RPMI8226 (cell line): ENCODE measurements at regions not wholly inside any gene's neighbourhood (a gene's known extent, or its start where the extent isn't known, plus 50 kb on each side); places are given as distances from the start of the nearest gene placed in this dataset.
"Not testable (repeated sequence)": the region's sequence is repeated elsewhere in the genome, so short reads cannot be mapped to it uniquely, and the experiment has no call there.

Source experiments
- DNase-seq: peaks from one replicate; pipeline ENCODE4 v3.0.0-alpha.2; 2015

- no peak for DNase-seq
Observed at GRCh38 chr13:88739195-88739594, 1068.0 kb downstream of the SLITRK5 start.

GRCh38 chr13:88744289-88744688 lies 1073.1 kb downstream of the SLITRK5 start:
- DNase-seq, result no peak

- no peak for DNase-seq
Observed at GRCh38 chr13:88745011-88745410, 1073.8 kb downstream of the SLITRK5 start.

- no peak for DNase-seq
Observed at GRCh38 chr13:88752041-88752440, 1080.9 kb downstream of the SLITRK5 start.

- DNase-seq, result no peak
Observed at GRCh38 chr13:88754141-88754540, 1083.0 kb downstream of the SLITRK5 start.

GRCh38 chr13:88761145-88761544 lies 1090.0 kb downstream of the SLITRK5 start:
- no peak for DNase-seq

- no peak for DNase-seq
Observed at GRCh38 chr13:88764103-88764502, 1092.9 kb downstream of the SLITRK5 start.

GRCh38 chr13:88800505-88800904 lies 1129.3 kb downstream of the SLITRK5 start:
- DNase-seq, result no peak

- DNase-seq, result no peak
Observed at GRCh38 chr13:88801361-88801760, 1130.2 kb downstream of the SLITRK5 start.

GRCh38 chr13:88802886-88803285 lies 1131.7 kb downstream of the SLITRK5 start:
- DNase-seq, result no peak

GRCh38 chr13:88806438-88806837 lies 1135.3 kb downstream of the SLITRK5 start:
- no peak for DNase-seq

GRCh38 chr13:88817560-88817959 lies 1146.4 kb downstream of the SLITRK5 start:
- no peak for DNase-seq

GRCh38 chr13:88823114-88823513 lies 1151.9 kb downstream of the SLITRK5 start:
- DNase-seq, result no peak

- DNase-seq, result no peak
Observed at GRCh38 chr13:88824218-88824617, 1153.0 kb downstream of the SLITRK5 start.

GRCh38 chr13:88840085-88840484 lies 1168.9 kb downstream of the SLITRK5 start:
- DNase-seq, result no peak

GRCh38 chr13:88852293-88852692 lies 1181.1 kb downstream of the SLITRK5 start:
- DNase-seq, result not testable (repeated sequence)

- DNase-seq, result no peak
Observed at GRCh38 chr13:88857256-88857655, 1186.1 kb downstream of the SLITRK5 start.

GRCh38 chr13:88862095-88862620 lies 1191.0 kb downstream of the SLITRK5 start:
- DNase-seq, result no peak

GRCh38 chr13:88863116-88863515 lies 1191.9 kb downstream of the SLITRK5 start:
- DNase-seq, result no peak

GRCh38 chr13:88866195-88866594 lies 1195.0 kb downstream of the SLITRK5 start:
- DNase-seq, result no peak

- no peak for DNase-seq
Observed at GRCh38 chr13:88883741-88884140, 1212.6 kb downstream of the SLITRK5 start.

- no peak for DNase-seq
Observed at GRCh38 chr13:88887045-88887662, 1216.0 kb downstream of the SLITRK5 start.

GRCh38 chr13:88895261-88895941 lies 1224.2 kb downstream of the SLITRK5 start:
- no peak for DNase-seq

GRCh38 chr13:88896466-88896865 lies 1225.3 kb downstream of the SLITRK5 start:
- DNase-seq, result no peak
